Central memory CD4-positive, alpha-beta T cell (primary cell): ENCODE measurements at regions not wholly inside any gene's neighbourhood (a gene's known extent, or its start where the extent isn't known, plus 50 kb on each side); places are given as distances from the start of the nearest gene placed in this dataset.
"Not testable (repeated sequence)": the region's sequence is repeated elsewhere in the genome, so short reads cannot be mapped to it uniquely, and the experiment has no call there.

ENCODE experiments used
- DNase-seq: peaks from one replicate; pipeline ENCODE4 v3.0.0; 2022

DNA sequence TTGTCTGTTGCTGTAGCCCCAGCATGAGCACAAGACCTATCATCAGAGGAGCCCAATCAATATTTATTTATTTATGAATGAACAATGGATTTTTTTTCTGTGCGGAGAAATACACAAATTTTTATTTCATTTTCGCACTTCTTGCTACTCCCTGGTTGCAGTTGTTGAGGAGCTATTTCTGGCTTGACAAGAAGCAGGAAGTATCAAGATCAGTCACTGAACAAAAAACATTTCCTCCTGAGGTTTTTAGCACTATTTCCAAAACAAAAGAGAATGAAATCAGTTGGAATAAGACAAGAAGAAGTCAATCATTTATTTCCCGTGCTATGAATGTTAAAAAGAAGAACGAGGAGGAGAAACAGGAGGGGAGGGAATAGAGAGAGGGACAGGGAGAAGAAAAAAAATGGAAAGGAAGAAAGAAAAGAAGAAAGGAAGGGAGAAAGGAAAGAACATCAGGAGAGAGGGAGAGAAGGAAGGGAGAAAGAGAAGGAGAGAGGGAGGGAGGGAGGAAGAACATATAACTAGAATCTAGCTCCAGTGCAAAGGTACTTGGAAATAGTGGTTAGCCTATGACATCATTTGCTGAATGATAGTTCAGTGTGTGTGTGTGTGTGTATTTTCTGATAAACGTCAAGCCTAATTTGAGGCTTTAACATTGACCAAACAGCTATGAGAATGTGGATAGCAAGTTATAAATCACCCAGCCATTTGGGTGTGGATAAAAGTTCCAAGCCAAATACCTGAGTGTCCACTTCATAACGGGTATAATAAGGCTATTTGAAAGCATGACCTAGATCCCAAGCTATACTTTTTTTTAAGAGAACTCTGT lies 586.0 kb downstream of the EBF1 start:
- DNase-seq = no peak

DNA sequence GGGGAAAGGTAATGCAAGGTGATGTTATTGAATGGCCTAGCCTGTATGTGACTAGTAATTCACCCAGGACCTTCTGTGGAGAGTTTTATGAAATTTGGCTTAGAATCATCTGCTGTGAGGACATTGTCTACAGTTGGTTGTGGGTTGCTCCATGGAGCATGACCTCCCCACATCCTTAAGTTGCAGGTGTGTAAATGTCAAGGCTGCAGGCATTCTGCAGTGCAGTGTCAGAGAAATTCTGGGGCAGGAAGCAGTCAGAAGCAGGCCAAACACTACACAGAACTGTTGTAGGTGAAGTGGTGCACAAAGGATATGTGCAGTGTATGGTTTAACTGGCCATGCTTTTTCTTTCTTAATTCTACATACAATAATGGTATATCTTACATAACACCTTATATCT lies 588.3 kb downstream of the EBF1 start:
- DNase-seq = no peak

DNA sequence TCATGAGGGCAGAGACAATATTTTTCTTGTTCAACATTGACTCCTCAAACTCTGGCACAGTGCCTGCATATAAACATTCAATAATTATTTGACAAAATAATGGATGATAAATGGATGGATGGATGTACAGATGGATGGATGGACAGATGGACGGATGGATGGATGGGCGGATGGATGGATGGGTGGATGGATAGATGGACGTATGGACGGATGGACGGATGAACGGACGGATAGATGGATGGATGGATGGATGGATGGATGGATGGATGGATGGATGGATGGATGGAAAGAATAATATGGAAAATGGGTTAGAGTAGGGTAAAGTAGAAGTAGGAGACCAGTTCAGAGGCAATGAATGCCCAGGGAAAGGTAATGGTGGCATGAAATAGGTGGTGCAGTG lies 589.2 kb downstream of the EBF1 start:
- DNase-seq = no peak

DNA sequence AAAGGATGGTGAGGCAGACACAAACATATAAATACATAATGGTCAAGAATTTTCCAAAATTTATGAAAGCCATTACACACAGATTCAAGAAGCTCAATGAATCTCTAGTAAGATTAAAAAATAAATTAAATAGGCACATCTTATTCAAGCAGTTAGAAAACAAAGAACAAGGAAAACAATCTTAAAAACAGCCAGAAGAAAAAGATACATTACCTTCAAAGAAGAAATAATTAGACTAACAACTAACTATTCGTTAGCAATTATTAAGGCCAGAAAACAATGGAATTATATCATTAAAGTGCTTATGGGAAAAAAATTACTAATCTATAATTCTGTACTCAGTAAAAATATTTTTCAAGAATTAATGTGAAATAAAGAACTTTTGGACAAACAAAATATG lies 593.1 kb downstream of the EBF1 start:
- no peak for DNase-seq

DNA sequence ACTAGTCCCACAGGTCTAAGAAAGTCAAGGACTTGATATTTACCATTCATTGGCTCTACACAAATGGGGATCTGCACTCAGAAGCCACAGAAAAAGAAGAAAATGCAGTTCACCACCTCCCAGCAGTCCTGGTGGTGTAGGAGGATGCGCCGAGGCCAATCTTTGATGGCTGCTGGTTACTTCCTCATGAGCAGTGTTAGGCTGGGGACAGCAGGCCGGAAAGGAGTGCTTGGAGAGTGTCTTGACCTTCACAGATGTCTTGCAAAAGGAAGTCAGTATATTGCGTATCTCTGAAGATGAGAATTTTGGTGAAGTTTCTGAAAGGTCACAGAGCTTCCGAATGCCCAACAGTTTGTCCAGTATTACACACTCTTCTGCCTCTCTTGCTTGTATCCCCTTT lies 597.0 kb downstream of the EBF1 start:
- DNase-seq = no peak

DNA sequence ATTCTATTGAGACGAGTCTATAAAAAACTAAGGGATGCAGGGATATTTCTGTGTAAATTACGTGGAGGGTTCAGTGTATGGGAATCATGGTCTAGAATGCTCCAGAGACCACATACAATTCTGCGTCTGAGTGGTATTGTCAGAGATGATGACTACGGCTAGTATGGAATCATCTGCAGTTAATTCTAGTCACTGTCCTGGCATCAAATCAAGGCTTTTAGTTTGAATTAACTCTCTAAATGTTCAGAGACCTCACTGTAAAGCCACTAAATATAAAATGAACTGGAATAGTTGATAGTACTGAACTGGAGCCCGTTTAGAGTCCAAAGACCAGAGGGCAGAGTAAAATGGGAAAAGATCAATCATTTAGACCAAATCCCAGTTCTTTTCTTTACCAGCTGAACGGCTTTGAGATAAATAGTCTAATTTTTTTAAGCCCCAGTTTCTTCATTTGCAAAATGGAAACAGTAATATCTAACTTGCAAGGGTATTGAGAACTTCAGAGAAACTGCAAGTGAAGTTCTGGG lies 599.8 kb downstream of the EBF1 start:
- DNase-seq = no peak

DNA sequence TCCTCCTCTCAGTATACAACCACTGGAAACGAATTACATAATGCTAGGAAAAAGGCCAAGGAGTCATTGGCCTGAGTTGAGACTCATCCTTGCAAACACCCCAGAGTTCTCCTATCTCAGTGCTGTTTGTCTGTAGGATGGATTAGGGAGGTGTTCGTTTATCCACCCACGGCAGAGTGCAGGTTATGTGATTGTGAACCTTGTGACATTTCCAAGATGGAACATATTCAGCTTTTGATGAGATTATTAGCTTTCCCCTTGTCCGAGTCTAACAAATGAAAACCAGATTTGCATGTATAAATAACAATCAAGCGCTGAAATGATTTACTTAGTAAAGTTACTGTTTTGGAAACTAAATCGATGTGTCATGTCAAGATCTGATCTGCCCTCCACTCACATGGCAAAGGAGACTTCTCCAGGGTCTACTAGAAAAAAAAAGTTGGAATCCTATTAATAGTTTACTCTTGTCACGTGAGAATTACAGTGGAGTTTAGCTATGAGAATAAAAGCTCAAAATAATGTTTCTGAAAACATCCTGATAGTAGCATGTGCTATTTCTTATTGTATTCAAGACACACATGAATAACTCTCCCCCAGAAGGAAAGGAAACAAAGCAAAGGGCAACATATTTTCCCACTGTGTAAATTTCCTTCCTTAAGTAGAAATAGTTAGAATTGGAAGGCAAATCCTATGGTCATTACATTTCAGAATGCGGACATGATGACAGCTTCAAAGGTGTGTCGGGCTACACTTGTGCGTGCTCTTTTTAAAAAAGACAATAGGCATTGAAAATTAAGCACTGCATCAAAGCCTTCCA lies 600.4 kb downstream of the EBF1 start:
- DNase-seq = no peak

DNA sequence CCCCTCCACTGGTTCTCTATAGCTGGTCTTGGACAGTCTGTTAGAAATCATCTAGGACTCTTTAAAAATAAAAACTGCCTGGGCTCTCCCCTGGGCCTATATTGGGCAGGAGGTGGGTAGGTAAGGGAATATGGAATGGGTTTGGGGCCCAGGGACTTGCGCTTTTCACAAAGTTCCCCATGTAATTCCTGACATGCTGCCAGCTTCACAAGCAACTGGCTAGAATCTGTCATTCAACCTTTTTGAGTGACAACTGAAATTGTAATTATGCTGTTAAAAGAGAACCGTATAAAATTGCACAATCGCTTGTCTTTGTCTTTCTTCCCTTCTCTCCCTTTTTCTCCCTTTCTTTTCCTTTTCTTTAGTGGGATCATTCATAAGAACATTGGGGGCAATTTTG lies 603.1 kb downstream of the EBF1 start:
- DNase-seq = no peak

DNA sequence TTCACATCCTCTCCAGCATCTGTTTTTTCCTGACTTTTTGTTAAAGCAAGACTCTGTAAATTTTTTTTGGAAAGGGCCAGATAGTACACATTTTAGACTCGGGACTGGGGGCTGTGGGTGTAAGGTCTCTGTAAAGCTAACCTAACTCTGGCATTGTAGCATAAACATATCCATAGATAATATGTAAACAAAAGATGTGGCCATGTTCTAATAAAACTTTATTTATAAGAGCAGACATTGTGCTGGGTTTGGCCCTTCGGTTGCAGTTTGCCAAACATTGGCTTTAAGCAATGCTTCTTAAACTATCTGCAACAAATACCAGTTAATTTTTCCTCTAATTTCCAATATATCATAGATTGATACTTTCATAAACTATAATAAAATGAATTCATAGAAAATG lies 605.2 kb downstream of the EBF1 start:
- no peak for DNase-seq

DNA sequence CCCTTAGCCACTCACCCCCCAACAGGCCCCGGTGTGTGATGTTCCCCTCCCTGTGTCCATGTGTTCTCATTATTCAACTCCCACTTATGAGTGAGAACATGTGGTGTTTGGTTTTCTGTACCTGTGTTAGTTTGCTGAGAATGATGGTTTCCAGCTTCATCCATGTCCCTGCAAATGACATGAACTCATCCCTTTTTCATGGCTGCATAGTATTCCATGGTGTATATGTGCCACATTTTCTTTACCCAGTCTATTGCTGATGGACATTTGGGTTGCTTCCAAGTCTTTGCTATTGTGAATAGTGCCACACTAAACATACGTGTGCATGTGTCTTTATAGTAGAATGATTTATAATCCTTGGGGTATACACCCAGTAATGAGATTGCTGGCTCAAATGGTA lies 605.7 kb downstream of the EBF1 start:
- not testable (repeated sequence) for DNase-seq

DNA sequence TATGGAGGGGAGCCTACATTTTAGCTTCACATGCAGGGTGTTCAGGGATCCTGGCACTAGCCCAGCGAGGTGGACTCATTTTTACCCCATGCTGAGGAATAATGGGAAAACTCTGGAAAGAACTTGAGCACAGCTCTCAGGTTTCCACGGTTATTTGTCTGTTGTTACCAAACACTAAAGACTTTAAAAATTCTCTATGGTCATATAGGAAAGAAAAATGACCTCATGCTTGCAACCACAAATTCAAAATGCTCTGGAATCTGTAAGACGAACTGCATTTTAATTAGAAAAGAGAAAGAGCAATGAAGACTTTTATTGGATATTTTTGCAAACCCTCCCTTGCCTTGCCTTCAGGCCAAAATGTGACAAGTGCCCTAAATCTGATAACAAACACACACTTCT lies 606.9 kb downstream of the EBF1 start:
- DNase-seq = no peak

DNA sequence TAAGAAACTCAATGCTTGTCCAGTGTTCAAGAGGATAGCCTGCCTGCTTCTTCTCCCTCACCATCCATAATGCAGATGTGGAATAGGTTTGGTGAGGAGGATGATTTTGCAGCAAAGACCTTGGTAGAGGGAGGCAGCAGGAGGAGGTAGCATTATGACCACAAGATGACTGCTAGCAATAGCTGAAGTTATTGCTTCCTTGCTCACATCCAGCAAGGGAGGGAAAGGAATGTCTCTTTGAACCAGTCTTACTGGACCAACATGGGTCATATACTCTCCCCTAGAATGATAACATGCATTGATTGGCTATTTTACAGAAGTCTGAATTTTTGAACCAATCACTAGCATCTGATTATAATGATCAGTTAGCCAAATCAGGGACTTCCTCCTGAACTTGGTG lies 607.6 kb downstream of the EBF1 start:
- DNase-seq = no peak

DNA sequence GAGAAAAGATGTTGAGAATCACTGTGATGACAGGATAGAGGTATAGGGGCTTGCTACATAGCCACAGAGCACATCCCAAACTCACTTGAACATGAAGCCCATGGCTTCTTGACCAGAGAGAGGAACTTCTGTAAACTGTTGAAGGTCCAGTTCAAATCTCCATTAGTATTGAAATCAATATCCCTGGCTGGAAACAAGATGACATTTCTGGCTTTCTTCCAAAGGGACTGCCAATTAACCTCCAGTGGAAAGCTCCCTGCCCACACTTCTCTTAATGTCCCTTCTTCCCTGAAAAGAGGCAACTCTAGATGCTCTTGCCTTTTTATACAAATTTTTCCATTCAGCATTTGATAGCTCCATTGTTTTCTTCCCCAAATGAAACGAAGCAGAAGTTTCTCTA lies 612.1 kb downstream of the EBF1 start:
- no peak for DNase-seq

DNA sequence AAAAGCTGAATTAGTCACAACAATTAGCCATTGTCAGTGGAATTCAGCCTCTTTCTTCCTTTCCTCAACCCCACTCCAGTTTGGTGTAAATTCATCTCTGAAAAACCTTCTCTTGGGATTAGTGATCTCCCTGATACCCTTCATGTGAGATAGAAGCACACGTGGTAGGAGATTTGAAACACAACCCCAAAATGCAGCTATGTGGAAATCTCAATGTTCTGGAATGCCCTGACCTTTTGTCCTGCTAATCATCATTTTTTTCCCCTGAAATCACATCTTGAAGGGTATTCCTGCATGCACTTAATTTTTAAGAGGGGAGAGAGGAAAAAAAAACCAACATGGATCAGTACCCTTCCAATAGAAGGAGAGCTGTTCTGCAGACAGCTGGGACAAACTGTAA lies 612.6 kb downstream of the EBF1 start:
- no peak for DNase-seq

DNA sequence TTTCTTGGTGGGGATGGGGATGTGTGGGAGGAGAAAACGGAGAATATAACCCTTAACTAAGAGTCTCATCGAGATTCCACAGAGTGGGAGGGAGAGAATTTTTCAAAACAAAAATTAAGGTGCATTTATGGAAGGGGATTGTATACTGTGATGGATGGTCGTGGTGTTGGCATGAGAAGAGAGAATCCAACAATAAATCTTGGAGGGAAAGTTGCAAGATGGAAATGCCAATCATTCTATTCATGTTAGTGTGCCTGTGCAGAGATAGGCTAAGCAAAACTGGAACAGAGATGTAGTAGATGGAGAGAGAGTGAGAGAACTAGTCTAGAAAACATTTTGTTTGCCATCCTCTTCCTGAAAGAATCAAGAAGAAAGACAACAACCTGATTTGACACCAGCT lies 613.1 kb downstream of the EBF1 start:
- no peak for DNase-seq

DNA sequence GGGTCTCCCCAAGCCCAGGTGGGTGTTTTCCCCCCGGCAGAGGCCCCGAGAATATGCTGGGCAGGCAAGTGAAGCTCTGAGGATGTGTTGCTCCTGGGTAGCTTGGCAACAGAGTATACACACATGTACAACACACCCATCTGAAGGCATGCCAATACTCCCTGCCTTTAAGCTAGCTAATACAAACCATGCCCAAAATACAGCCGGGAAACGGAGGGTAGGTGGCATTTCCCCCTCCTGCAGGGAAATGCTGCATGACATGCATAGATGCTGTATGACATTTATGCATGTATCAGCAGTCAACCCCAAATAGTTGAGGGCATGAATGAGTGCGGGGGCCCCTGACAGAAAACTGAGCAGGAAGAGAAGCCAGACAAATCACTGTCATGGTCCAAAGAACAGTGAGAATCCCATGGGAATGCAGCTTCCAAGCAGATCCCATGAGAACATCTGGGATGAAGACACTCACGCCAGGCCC lies 614.1 kb downstream of the EBF1 start:
- DNase-seq = no peak

DNA sequence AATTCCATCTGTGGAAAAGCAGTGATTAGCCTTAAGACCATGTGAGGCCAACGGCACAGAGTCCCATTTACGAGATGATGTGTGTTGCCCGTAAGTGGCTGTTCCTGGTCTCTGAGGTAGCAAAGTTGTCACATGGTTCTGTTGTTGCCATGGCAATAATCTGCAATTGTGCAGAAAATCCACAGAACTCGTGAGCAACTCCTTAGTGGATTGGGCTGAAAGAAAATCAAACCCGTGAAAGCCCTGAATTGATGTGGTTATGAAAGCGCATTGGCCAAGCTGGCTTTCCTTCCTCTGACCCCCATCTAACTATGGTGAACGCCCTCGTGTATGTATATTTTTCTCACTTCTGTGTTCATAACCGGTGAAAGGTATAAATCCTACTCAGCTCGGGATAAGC lies 614.7 kb downstream of the EBF1 start:
- no peak for DNase-seq

DNA sequence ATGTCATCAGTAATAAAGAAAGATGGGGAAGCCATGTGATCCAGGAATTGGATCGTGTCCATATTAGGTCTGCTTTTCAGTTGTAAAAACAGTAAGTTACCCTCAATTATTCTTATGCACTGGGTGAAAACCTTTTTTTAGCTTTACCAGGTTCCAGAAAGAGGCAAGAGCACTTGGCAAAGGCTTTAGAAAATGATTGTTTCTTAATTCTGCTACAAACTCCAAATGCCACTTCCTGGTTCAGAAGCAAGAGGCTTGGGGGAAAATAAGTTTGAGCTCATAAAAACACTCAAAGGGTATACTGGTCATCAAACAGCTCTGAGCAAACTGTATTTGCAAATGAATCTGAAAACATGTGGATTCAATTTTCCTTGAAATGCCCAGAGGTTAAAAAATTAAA lies 615.6 kb downstream of the EBF1 start:
- no peak for DNase-seq

DNA sequence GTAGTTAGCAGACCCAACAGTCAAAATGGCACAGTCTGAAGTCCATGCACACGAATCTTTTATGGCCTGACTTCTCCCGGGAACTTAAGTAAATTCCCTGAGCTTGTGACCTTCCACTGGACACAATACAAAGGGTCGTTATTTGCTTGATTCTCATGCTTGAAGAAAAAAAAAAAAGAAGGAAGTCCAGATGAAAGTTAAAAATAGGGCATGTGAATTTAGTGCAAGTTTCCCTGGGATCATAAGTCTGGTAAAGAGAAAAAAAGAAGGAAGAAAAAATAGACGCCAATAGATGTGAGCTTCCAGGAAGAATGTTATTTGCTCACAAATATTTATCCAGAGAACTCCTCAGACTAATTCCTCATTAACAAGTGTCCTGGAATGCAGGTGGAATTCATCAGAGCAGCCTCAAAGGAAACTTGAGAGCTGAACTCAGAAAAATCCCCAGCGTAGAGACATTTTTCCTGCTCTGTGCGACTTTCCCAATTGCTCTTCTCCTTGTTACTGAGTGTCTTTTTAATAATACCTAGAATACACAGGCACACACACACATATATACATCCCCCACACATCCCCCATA lies 616.3 kb downstream of the EBF1 start:
- DNase-seq = no peak

DNA sequence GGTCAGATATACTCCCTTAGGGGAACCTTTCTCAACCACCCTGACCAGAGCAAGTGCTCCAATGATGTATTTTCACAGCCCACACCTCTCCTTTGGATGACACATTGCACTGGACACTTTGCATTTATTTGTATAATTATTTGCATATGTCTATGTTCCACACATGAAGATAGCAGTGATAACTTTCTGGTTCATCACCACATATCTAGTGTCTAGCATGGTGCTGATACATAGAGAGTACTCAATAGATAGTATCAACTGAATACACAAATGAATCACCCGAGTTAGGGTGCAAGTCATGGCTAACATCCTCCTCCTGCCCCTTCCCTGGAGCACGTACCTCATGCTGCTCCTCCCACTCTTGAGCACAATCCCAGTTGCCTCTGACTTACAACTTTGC lies 617.6 kb downstream of the EBF1 start:
- no peak for DNase-seq

DNA sequence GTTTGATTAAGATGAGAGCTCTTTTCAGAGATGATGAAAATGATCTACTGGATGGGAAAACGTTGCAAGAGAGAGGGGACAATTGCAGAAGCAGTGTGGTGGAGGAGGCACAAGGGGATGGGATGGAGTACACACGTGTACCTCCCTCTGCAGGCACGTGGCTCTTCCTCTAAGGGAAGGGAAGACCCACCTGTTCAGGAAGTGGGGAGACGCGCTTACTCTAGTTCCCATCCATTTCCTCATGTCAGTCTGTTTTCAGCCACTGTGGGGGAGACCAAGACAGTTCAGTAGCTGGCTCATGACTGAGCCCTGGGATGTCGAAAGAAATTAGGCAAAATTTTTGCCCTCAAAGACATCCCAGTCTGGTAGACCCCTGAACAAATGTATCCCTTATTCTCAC lies 619.2 kb upstream of the CLINT1 start:
- DNase-seq = no peak

DNA sequence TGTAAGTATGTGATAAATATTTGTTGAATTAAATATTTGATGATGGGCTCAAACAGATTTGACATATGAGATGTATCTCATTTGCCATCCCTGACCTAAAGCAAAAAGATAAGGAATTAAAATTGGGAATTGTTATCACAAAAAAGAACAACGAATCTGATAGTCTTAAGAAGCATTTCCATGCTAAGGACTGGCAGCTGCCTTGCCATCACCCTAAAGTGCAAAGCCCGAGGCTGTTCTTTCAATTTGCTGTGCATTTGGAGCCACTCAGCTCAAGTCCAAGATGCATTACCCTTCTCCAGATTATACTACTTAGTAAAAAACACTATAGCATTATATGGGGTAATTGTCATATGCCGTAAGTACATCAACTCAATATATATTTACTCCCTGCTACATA lies 618.3 kb upstream of the CLINT1 start:
- DNase-seq = no peak

DNA sequence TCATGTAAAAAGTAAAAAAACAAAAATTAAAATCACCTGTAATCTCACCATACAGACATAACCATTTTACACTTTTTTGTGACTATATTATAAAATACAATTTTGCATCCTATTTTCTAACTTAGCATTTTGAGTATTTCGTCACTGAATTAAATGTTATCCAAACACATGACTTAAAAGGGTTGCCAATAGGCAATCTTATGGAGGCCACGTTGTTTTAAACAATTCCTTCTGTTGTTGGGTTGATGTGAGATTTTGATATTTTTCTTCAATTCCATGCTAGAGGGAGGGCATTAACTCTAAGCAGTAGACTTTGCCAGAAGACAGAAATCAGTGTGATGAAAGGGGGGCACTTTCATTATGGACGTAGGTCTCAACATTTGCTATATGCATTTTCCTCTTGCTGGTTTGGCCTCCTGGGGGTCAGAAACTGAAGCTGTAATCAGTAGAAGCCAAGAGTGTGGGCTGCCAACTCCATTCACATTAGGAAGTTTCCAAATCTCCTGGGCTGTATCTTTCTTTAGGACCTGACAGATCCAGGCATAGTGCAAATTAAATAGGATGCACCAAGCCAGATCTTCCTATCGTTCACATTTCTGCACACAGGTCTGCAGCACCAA lies 614.2 kb upstream of the CLINT1 start:
- no peak for DNase-seq
